Heart left ventricle (tissue), 16 donors: ENCODE measurements at regions not wholly inside any gene's neighbourhood (a gene's known extent, or its start where the extent isn't known, plus 50 kb on each side); places are given as distances from the start of the nearest gene placed in this dataset.

ENCODE experiments used
- ATAC-seq, 4 donors: fragments of 200-7000 bp; cut with Tn5 transposase; one replicate each; pipeline ENCODE4 v1.9.1; 2020 to 2022; ENCODE audit warnings: moderate library complexity in 4 of 4, mild to moderate bottlenecking in 3 of 4, moderate number of reproducible peaks in 1 of 4
- DNase-seq, 5 donors: peaks; one replicate each; pipeline ENCODE4 v3.0.0-alpha.2; 2020
- H3K27ac ChIP-seq, 12 donors: fragments of 200-600 bp; sonication (generic) in 4 of 12; one replicate each; pipeline versions ENCODE4 v1.5.0 to v1.8.0; 2016 to 2022; ENCODE audit warnings: mild to moderate bottlenecking in 2 of 12
- H3K27me3 ChIP-seq, 9 donors: fragments of 200-600 bp; sonication (generic) in 2 of 9; one replicate each; pipeline versions ENCODE4 v1.5.1 to v1.8.0; 2016 to 2022; ENCODE audit warnings: mild to moderate bottlenecking in 3 of 9
- H3K36me3 ChIP-seq, 9 donors: fragments of 200-600 bp; sonication (generic) in 2 of 9; one replicate each; pipeline versions ENCODE4 v1.5.0 to v1.8.0; 2018 to 2022; ENCODE audit warnings: mild to moderate bottlenecking in 2 of 9
- H3K4me1 ChIP-seq, 12 donors: fragments of 200-600 bp; sonication (generic) in 4 of 12; one replicate each; pipeline versions ENCODE4 v1.5.0 to v1.8.0; 2016 to 2022; ENCODE audit warnings: mild to moderate bottlenecking in 3 of 12
- H3K4me3 ChIP-seq, 12 donors: fragments of 200-600 bp; sonication (generic) in 4 of 12; one replicate each; pipeline versions ENCODE4 v1.5.0 to v1.8.0; 2017 to 2022; ENCODE audit warnings: mild to moderate bottlenecking in 9 of 12, moderate library complexity in 4 of 12
- H3K9me3 ChIP-seq, 12 donors: fragments of 200-600 bp; sonication (generic) in 4 of 12; one replicate each; pipeline versions ENCODE4 v1.5.0 to v1.8.0; 2016 to 2022; ENCODE audit warnings: mild to moderate bottlenecking in 1 of 12
- CTCF ChIP-seq, 12 donors: fragments of 200-600 bp; sonication (generic) in 4 of 12; IDR thresholded peaks; one replicate each; pipeline versions ENCODE4 v1.5.0 to v1.8.0; 2018 to 2022; ENCODE audit warnings: antibody characterized with exemption in 12 of 12, mild to moderate bottlenecking in 5 of 12
- POLR2A ChIP-seq, 2 donors: fragments of 450-650 bp; IDR thresholded peaks; one replicate each; pipeline ENCODE4 v1.6.1; 2017; ENCODE audit warnings: antibody characterized with exemption in 2 of 2, mild to moderate bottlenecking in 2 of 2, moderate library complexity in 2 of 2
- WGBS, 4 donors: extraction: QIAGEN DNeasy Blood & Tissue Kit in 2 of 4; methylation state at CpG; one replicate each; pipeline versions ENCODE4 v1.1.5 to v1.1.7; 2013 to 2018; 5-methylcytosine and 5-hydroxymethylcytosine counted together
- intact Hi-C, 10 donors: fragments of 100-400 bp; cut with DNase I; formaldehyde crosslinking; loops; one replicate each; pipeline versions ENCODE4 v1.11.1 to v1.14.2; 2022
- donor health status: ischemic (EF 13 %, LVEDD 7.1; RV severe dilation, severe dysfunction).
- donor health status: healthy with polysubstance abuse.
- donor health status: DM: no; HTN: yes; CAD: no.
- donor health status: DM: no; HTN: no; CAD: no.
- donor health status: ischemic (EF 25% LVEDD 6.9; RV normal size, moderate dysfunction).
- donor health status: ischemic (EF 25% LVEDD 5.7; RV mildly dilated, moderate dysfunction).
- donor health status: healthy.
- donor health status: DM: yes; HTN: yes; CAD: no.
- donor health status: ischemic (EF 35%, LVEDD 5.7; RV mildly dilated, moderate dysfunction).
- donor health status: nonischemic (EF 11% LVEDD 7.7; RV severe dilation, severe dysfunction).
- donor health status: DM: yes; HTN: yes; CAD: no.
- donor health status: PGD.
- donor health status: ischemic (EF 29% LVEDD 5.4; RV normal size, mild dysfunction).
- donor health status: nonischemic (EF 23%, LVEDD 6.1; RV moderate dilation, normal function).

GRCh38 chr14:21894003-21894897 is 220.6 kb upstream of the OR4E1 start:
- ATAC-seq (no peak), DNase-seq (no peak)
- Histone ChIP-seq H3K36me3 (no peaks in the 10 kb centered on the region), H3K9me3 (no peaks in the 10 kb centered on the region), H3K4me3 (no peak overlapping the region), H3K27me3 (peaks cover 0 to 6% (median 0%) of the 10 kb centered on the region in 9 donors), H3K4me1 (no peaks in the 10 kb centered on the region), H3K27ac (no peak overlapping the region)
- WGBS, 4 donors = 43 to 47% (median 44%) methylated on average over 13 of the region's 13 CpGs
- TF ChIP-seq POLR2A (IDR thresholded peaks at IDR 0.05) = no peak
- TF ChIP-seq CTCF (IDR thresholded peaks at IDR 0.05) = peak in 2 of 12 donors; percentile 12 to 31
- intact Hi-C loops = no loop called here

- H3K36me3 ChIP-seq = no peaks in the 10 kb centered on the region
- H3K4me1 ChIP-seq = no peaks in the 10 kb centered on the region
- intact Hi-C loops = no loop called here
- H3K9me3 ChIP-seq = no peaks in the 10 kb centered on the region
- H3K27ac ChIP-seq = no peak overlapping the region
- WGBS, 4 donors = 92 to 97% (median 96%) methylated on average over 1 of the region's 1 CpG
- ATAC-seq = no peak
- H3K27me3 ChIP-seq = peaks cover 0 to 9% (median 0%) of the 10 kb centered on the region in 9 donors
- no peak for TF ChIP-seq CTCF (IDR thresholded peaks at IDR 0.05)
- no peak for TF ChIP-seq POLR2A (IDR thresholded peaks at IDR 0.05)
- no peak overlapping the region for H3K4me3 ChIP-seq
- no peak for DNase-seq
These were observed 218.3 kb upstream of the OR4E1 start for GRCh38 chr14:21891921-21892320.

- no peak for DNase-seq
- intact Hi-C loops = no loop called here
- H3K36me3 ChIP-seq = no peaks in the 10 kb centered on the region
- TF ChIP-seq CTCF (IDR thresholded peaks at IDR 0.05) (no peak), POLR2A (IDR thresholded peaks at IDR 0.05) (no peak)
- no peak overlapping the region for H3K27ac ChIP-seq
- H3K4me1 ChIP-seq = no peaks in the 10 kb centered on the region
- ATAC-seq = no peak
- H3K4me3 ChIP-seq = no peak overlapping the region
- peaks cover 0 to 7% (median 0%) of the 10 kb centered on the region in 12 donors for H3K9me3 ChIP-seq
- H3K27me3 ChIP-seq = peaks cover 0 to 9% (median 0%) of the 10 kb centered on the region in 9 donors
These were observed 211.4 kb upstream of the OR4E1 start for GRCh38 chr14:21884995-21885394.

- Histone ChIP-seq H3K9me3 (peaks cover 0 to 7% (median 0%) of the 10 kb centered on the region in 12 donors), H3K36me3 (no peaks in the 10 kb centered on the region), H3K27me3 (no peaks in the 10 kb centered on the region), H3K4me1 (no peaks in the 10 kb centered on the region), H3K27ac (no peak overlapping the region), H3K4me3 (no peak overlapping the region)
- ATAC-seq (no peak), DNase-seq (no peak)
- WGBS, 4 donors = 51 to 63% (median 54%) methylated on average over 1 of the region's 1 CpG
- intact Hi-C loops = no loop called here
- TF ChIP-seq CTCF (IDR thresholded peaks at IDR 0.05) (no peak), POLR2A (IDR thresholded peaks at IDR 0.05) (no peak)
These were observed 208.6 kb upstream of the OR4E1 start for GRCh38 chr14:21882226-21882625.
